WTC11 (cell line): ENCODE measurements at regions not wholly inside any gene's neighbourhood (a gene's known extent, or its start where the extent isn't known, plus 50 kb on each side); places are given as distances from the start of the nearest gene placed in this dataset.

Experiments used
- ATAC-seq: fragments of 200-7000 bp; cut with Tn5 transposase; 2 replicates; pipeline ENCODE4 v1.10.0; 2021; ENCODE audit warnings: mild to moderate bottlenecking, moderate library complexity
- CTCF ChIA-PET: fragments of 300-600 bp; sonication (Branson Sonifier 250); formaldehyde crosslinking; loops from one replicate; lab custom pipeline; 2021; ENCODE audit warnings: antibody characterized with exemption; lab: Charles Lee
- POLR2A ChIA-PET: fragments of 350-600 bp; sonication (Branson Sonifier 250); formaldehyde crosslinking; loops from one replicate; lab custom pipeline; 2021; ENCODE audit warnings: antibody characterized with exemption; lab: Charles Lee
- DNase-seq: peaks from one replicate; pipeline ENCODE4 v3.0.0; 2021; ENCODE audit warnings: low spot score
- H3K27ac Mint-ChIP-seq: 2 replicates; pipeline ENCODE4 v1.8.0; 2021; ENCODE audit warnings: mixed read lengths
- H3K27me3 Mint-ChIP-seq: 2 replicates; pipeline ENCODE4 v1.8.0; 2021; ENCODE audit warnings: low read depth, mild to moderate bottlenecking, moderate library complexity, mixed read lengths
- H3K36me3 Mint-ChIP-seq: 2 replicates; pipeline ENCODE4 v1.8.0; 2021; ENCODE audit warnings: mixed read lengths
- H3K4me1 Mint-ChIP-seq: 2 replicates; pipeline ENCODE4 v1.8.0; 2022; ENCODE audit warnings: mixed read lengths
- H3K4me3 Mint-ChIP-seq: 2 replicates; pipeline ENCODE4 v1.8.0; 2021; ENCODE audit warnings: mild to moderate bottlenecking, moderate library complexity, mixed read lengths
- H3K9me3 Mint-ChIP-seq: 2 replicates; pipeline ENCODE4 v1.8.0; 2021; ENCODE audit warnings: mixed read lengths
- ATF3 ChIP-seq: sonication (generic); formaldehyde crosslinking; conservative IDR thresholded peaks from 2 replicates; pipeline ENCODE4 v1.8.1; 2022; ENCODE audit warnings: mild to moderate bottlenecking, missing genetic modification reagents
- ATF6 ChIP-seq: sonication (generic); formaldehyde crosslinking; IDR thresholded peaks from 2 replicates; pipeline ENCODE4 v1.8.1; 2023; ENCODE audit warnings: mild to moderate bottlenecking, missing genetic modification reagents
- CBFB ChIP-seq: sonication (generic); formaldehyde crosslinking; IDR thresholded peaks from 2 replicates; pipeline ENCODE4 v1.8.1; 2022; ENCODE audit warnings: mild to moderate bottlenecking, low read depth, missing genetic modification reagents
- CDX4 ChIP-seq: fragments of 250-450 bp; sonication (Bioruptor Pico); IDR thresholded peaks from 2 replicates; pipeline ENCODE4 v1.9.0; 2021; ENCODE audit warnings: moderate library complexity, mild to moderate bottlenecking, inconsistent platforms, borderline replicate concordance
- CREB1 ChIP-seq: sonication (generic); formaldehyde crosslinking; IDR thresholded peaks from 2 replicates; pipeline ENCODE4 v1.8.0; 2023; ENCODE audit warnings: mild to moderate bottlenecking, missing genetic modification reagents
- CREM ChIP-seq: sonication (generic); formaldehyde crosslinking; IDR thresholded peaks from 2 replicates; pipeline ENCODE4 v1.8.1; 2022; ENCODE audit warnings: mild to moderate bottlenecking, missing genetic modification reagents, moderate library complexity
- E2F1 ChIP-seq: sonication (generic); formaldehyde crosslinking; IDR thresholded peaks from 2 replicates; pipeline ENCODE4 v1.8.0; 2022; ENCODE audit warnings: mild to moderate bottlenecking, missing genetic modification reagents
- E2F5 ChIP-seq: sonication (generic); formaldehyde crosslinking; IDR thresholded peaks from 2 replicates; pipeline ENCODE4 v1.8.1; 2022; ENCODE audit warnings: mild to moderate bottlenecking, moderate library complexity, missing genetic modification reagents
- ESRRA ChIP-seq: sonication (generic); formaldehyde crosslinking; IDR thresholded peaks from 2 replicates; pipeline ENCODE4 v1.8.1; 2022; ENCODE audit warnings: mild to moderate bottlenecking, missing genetic modification reagents, borderline replicate concordance
- GTF2I ChIP-seq: fragments of 250-450 bp; sonication (Bioruptor Pico); conservative IDR thresholded peaks from 2 replicates; pipeline ENCODE4 v1.4.0; 2021; ENCODE audit warnings: mild to moderate bottlenecking
- HMGA2 ChIP-seq: fragments of 250-450 bp; sonication (Bioruptor Pico); IDR thresholded peaks from 2 replicates; pipeline ENCODE4 v1.4.0; 2021; ENCODE audit warnings: mild to moderate bottlenecking, moderate library complexity
- JAZF1 ChIP-seq: fragments of 250-450 bp; sonication (Bioruptor Pico); IDR thresholded peaks from 2 replicates; pipeline ENCODE4 v1.9.0; 2021; ENCODE audit warnings: moderate library complexity, mild to moderate bottlenecking, inconsistent platforms
- JUN ChIP-seq: sonication (generic); formaldehyde crosslinking; IDR thresholded peaks from 2 replicates; pipeline ENCODE4 v1.8.0; 2023; ENCODE audit warnings: mild to moderate bottlenecking, missing genetic modification reagents
- MLX ChIP-seq: sonication (generic); formaldehyde crosslinking; IDR thresholded peaks from 2 replicates; pipeline ENCODE4 v1.8.1; 2023; ENCODE audit warnings: mild to moderate bottlenecking, missing genetic modification reagents, moderate library complexity
- MXD4 ChIP-seq: fragments of 250-450 bp; sonication (Bioruptor Pico); IDR thresholded peaks from 2 replicates; pipeline ENCODE4 v1.8.0; 2021; ENCODE audit warnings: mild to moderate bottlenecking, moderate library complexity, borderline replicate concordance
- MYBL2 ChIP-seq: sonication (generic); formaldehyde crosslinking; IDR thresholded peaks from 2 replicates; pipeline ENCODE4 v1.8.1; 2023; ENCODE audit warnings: mild to moderate bottlenecking, moderate library complexity, missing genetic modification reagents
- OVOL2 ChIP-seq: fragments of 250-450 bp; sonication (Bioruptor Pico); IDR thresholded peaks from 2 replicates; pipeline ENCODE4 v1.9.0; 2021; ENCODE audit warnings: mild to moderate bottlenecking, borderline replicate concordance
- SMAD3 ChIP-seq: sonication (generic); formaldehyde crosslinking; IDR thresholded peaks from 2 replicates; pipeline ENCODE4 v1.8.0; 2022; ENCODE audit warnings: missing genetic modification reagents, mild to moderate bottlenecking, borderline replicate concordance
- SMAD4 ChIP-seq: sonication (generic); formaldehyde crosslinking; IDR thresholded peaks from 2 replicates; pipeline ENCODE4 v1.8.0; 2022; ENCODE audit warnings: mild to moderate bottlenecking, missing genetic modification reagents
- ZBTB43 ChIP-seq: sonication (generic); formaldehyde crosslinking; IDR thresholded peaks from 2 replicates; pipeline ENCODE4 v1.8.1; 2023; ENCODE audit warnings: mild to moderate bottlenecking, missing genetic modification reagents
- ZNF232 ChIP-seq: sonication (generic); formaldehyde crosslinking; IDR thresholded peaks from 2 replicates; pipeline ENCODE4 v1.8.0; 2022; ENCODE audit warnings: mild to moderate bottlenecking, missing genetic modification reagents
- ZNF396 ChIP-seq: fragments of 250-450 bp; sonication (Bioruptor Pico); IDR thresholded peaks from 2 replicates; pipeline ENCODE4 v1.8.0; 2021; ENCODE audit warnings: mild to moderate bottlenecking, moderate library complexity, borderline replicate concordance
- ZNF416 ChIP-seq: fragments of 250-450 bp; sonication (Bioruptor Pico); IDR thresholded peaks from 2 replicates; pipeline ENCODE4 v1.9.0; 2021; ENCODE audit warnings: mild to moderate bottlenecking, inconsistent platforms
- ZNF423 ChIP-seq: fragments of 250-450 bp; sonication (Bioruptor Pico); IDR thresholded peaks from 2 replicates; pipeline ENCODE4 v2.1.2; 2022; ENCODE audit warnings: mild to moderate bottlenecking, moderate library complexity
- ZNF425 ChIP-seq: fragments of 250-450 bp; sonication (Bioruptor Pico); conservative IDR thresholded peaks from 2 replicates; pipeline ENCODE4 v1.9.0; 2021; ENCODE audit warnings: mild to moderate bottlenecking

GRCh38 chr3:182413682-182414081 is 379.6 kb upstream of the ATP11B start (continued):
- TF ChIP-seq ATF3 (CRISPR knock-in tag) (no peak), CREB1 (CRISPR knock-in tag) (no peak), CBFB (CRISPR knock-in tag) (no peak), ZNF232 (no peak), JUN (CRISPR knock-in tag) (no peak), GTF2I (CRISPR knock-in tag) (no peak), ZNF423 (CRISPR knock-in tag) (no peak), ZNF396 (CRISPR knock-in tag) (no peak), JAZF1 (CRISPR knock-in tag) (no peak)
- TF ChIP-seq, all 79 proteins: peak for 0

- Mint-ChIP-seq H3K4me3 (no peak overlapping the region), H3K27ac (no peak overlapping the region; the same call in 1 of the 2 replicates), H3K27me3 (no peaks in the 10 kb centered on the region), H3K36me3 (no peaks in the 10 kb centered on the region), H3K4me1 (peaks cover 15% of the 10 kb centered on the region), H3K9me3 (no peaks in the 10 kb centered on the region)
- ChIA-PET CTCF (no interaction called here), POLR2A (no interaction called here)
- ATAC-seq: no peak
- no peak for DNase-seq
- TF ChIP-seq HMGA2 (CRISPR knock-in tag): no peak
- TF ChIP-seq MYBL2 (CRISPR knock-in tag): no peak
- no peak for TF ChIP-seq MXD4
- TF ChIP-seq ZNF416 (CRISPR knock-in tag): no peak
- TF ChIP-seq OVOL2 (CRISPR knock-in tag): no peak
- TF ChIP-seq CDX4 (CRISPR knock-in tag): no peak
- no peak for TF ChIP-seq E2F1 (CRISPR knock-in tag)
- TF ChIP-seq ZBTB43 (CRISPR knock-in tag): no peak
- TF ChIP-seq ZNF425: no peak
- no peak for TF ChIP-seq ESRRA (CRISPR knock-in tag)
- no peak for TF ChIP-seq CREM (CRISPR knock-in tag)
- no peak for TF ChIP-seq SMAD3
- TF ChIP-seq SMAD4 (CRISPR knock-in tag): no peak
- no peak for TF ChIP-seq ATF6 (CRISPR knock-in tag)
- no peak for TF ChIP-seq MLX (CRISPR knock-in tag)
- TF ChIP-seq E2F5 (CRISPR knock-in tag): no peak
Observed at GRCh38 chr3:182414586-182414985, 378.7 kb upstream of the ATP11B start.
